ENCODE measurements at regions not wholly inside any gene's neighbourhood (a gene's known extent, or its start where the extent isn't known, plus 50 kb on each side); places are given as distances from the start of the nearest gene placed in this dataset.

GRCh38 chr3:63096248-63097058 is 181.7 kb upstream of the SYNPR start:
- Mint-ChIP-seq H3K27me3 (no peaks in the 10 kb centered on the region), H3K27ac (no peak overlapping the region), H3K9me3 (peaks cover 2% of the 10 kb centered on the region), H3K4me1 (no peaks in the 10 kb centered on the region), H3K36me3 (ENCODE audit: low read depth) (no peaks in the 10 kb centered on the region), H3K4me3 (no peak overlapping the region)
- ChIA-PET CTCF (no interaction called here), POLR2A (no interaction called here)
- ATAC-seq (ENCODE audit: low read depth), result no peak
- intact Hi-C loops (cut with micrococcal nuclease), result no loop called here
- no peak for DNase-seq
- TF ChIP-seq, protein P1, sequence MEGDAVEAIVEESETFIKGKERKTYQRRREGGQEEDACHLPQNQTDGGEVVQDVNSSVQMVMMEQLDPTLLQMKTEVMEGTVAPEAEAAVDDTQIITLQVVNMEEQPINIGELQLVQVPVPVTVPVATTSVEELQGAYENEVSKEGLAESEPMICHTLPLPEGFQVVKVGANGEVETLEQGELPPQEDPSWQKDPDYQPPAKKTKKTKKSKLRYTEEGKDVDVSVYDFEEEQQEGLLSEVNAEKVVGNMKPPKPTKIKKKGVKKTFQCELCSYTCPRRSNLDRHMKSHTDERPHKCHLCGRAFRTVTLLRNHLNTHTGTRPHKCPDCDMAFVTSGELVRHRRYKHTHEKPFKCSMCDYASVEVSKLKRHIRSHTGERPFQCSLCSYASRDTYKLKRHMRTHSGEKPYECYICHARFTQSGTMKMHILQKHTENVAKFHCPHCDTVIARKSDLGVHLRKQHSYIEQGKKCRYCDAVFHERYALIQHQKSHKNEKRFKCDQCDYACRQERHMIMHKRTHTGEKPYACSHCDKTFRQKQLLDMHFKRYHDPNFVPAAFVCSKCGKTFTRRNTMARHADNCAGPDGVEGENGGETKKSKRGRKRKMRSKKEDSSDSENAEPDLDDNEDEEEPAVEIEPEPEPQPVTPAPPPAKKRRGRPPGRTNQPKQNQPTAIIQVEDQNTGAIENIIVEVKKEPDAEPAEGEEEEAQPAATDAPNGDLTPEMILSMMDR (IDR thresholded peaks at IDR 0.05), result no peak

- no peak for ATAC-seq (ENCODE audit: low read depth)
- H3K9me3 Mint-ChIP-seq, result peaks cover 2% of the 10 kb centered on the region
- ChIA-PET POLR2A (no interaction called here), CTCF (no interaction called here)
- DNase-seq, result no peak
- no peaks in the 10 kb centered on the region for H3K36me3 Mint-ChIP-seq (ENCODE audit: low read depth)
- no peaks in the 10 kb centered on the region for H3K27me3 Mint-ChIP-seq
- H3K27ac Mint-ChIP-seq, result no peak overlapping the region
- intact Hi-C loops (cut with micrococcal nuclease), result no loop called here
- TF ChIP-seq, protein P1 (IDR thresholded peaks at IDR 0.05), result no peak
- H3K4me3 Mint-ChIP-seq, result no peak overlapping the region
- no peaks in the 10 kb centered on the region for H3K4me1 Mint-ChIP-seq
Measured at GRCh38 chr3:63097396-63097795, 180.7 kb upstream of the SYNPR start.

DNA sequence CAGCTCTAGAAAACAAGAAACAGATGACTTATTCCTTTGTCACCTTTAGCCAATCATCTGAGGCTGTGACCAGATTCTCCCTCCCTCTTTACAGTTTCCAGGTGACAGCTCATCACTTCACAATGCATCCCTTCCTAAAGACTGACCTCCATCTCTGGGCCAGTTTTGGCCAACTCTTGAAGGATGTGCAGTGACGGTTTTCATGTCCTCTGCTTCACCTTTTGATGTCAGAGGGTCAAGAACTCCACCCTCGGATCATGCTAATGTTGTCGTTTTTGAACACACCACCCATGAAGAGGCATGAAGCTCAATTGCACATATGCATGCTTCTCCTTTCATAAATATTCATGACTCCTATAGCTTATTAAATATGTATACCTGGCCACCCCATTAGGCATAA is 161.2 kb upstream of the SYNPR start:
- Mint-ChIP-seq H3K36me3 (ENCODE audit: low read depth) (no peaks in the 10 kb centered on the region), H3K9me3 (peaks cover 2% of the 10 kb centered on the region), H3K27me3 (no peaks in the 10 kb centered on the region), H3K27ac (no peak overlapping the region), H3K4me1 (no peaks in the 10 kb centered on the region), H3K4me3 (no peak overlapping the region)
- DNase-seq, result no peak
- TF ChIP-seq, protein P1 (IDR thresholded peaks at IDR 0.05), result no peak
- CTCF ChIA-PET, result no interaction called here
- intact Hi-C loops (cut with micrococcal nuclease), result no loop called here
- POLR2A ChIA-PET, result no interaction called here
- ATAC-seq (ENCODE audit: low read depth), result no peak

GRCh38 chr3:63124090-63124489 is 154.0 kb upstream of the SYNPR start:
- no peak overlapping the region for H3K4me3 Mint-ChIP-seq
- H3K27ac Mint-ChIP-seq, result no peak overlapping the region
- H3K27me3 Mint-ChIP-seq, result no peaks in the 10 kb centered on the region
- peaks cover 5% of the 10 kb centered on the region for H3K9me3 Mint-ChIP-seq
- H3K4me1 Mint-ChIP-seq, result no peaks in the 10 kb centered on the region
- ChIA-PET CTCF (no interaction called here), POLR2A (no interaction called here)
- intact Hi-C loops (cut with micrococcal nuclease), result no loop called here
- no peak for ATAC-seq (ENCODE audit: low read depth)
- DNase-seq, result no peak
- TF ChIP-seq, protein P1 (IDR thresholded peaks at IDR 0.05), result no peak
- no peaks in the 10 kb centered on the region for H3K36me3 Mint-ChIP-seq (ENCODE audit: low read depth)

DNA sequence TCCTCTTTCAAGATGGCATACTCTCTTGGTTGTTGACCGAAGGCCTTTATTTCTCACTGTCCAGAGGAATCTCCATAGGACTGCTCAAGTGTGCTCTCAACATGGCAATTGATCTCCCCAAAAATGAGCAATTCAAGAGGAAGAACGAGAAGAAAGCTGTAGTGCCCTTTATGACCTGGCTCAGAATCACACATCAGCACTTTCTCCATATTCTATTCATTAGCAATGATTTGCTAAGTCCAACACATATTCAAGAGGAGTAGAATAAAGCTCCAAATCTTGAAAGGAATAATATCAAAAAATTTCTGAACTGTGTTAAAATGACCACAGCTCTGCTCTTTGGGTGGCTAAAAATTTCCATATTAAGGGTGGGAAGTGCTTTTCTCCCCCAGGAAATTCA is 151.6 kb upstream of the SYNPR start:
- Mint-ChIP-seq H3K27ac (no peak overlapping the region), H3K4me1 (no peaks in the 10 kb centered on the region), H3K27me3 (no peaks in the 10 kb centered on the region), H3K4me3 (no peak overlapping the region), H3K36me3 (ENCODE audit: low read depth) (no peaks in the 10 kb centered on the region), H3K9me3 (peaks cover 5% of the 10 kb centered on the region)
- TF ChIP-seq, protein P1 (IDR thresholded peaks at IDR 0.05), result no peak
- intact Hi-C loops (cut with micrococcal nuclease), result no loop called here
- ChIA-PET POLR2A (no interaction called here), CTCF (no interaction called here)
- ATAC-seq (ENCODE audit: low read depth) (no peak), DNase-seq (no peak)
